Right lobe of liver (tissue), 6 donors: ENCODE measurements at regions not wholly inside any gene's neighbourhood (a gene's known extent, or its start where the extent isn't known, plus 50 kb on each side); places are given as distances from the start of the nearest gene placed in this dataset.

Source experiments
- ATAC-seq, 4 donors: fragments of 200-7000 bp; cut with Tn5 transposase; one replicate each; pipeline ENCODE4 v1.9.1; 2020; ENCODE audit warnings: mild to moderate bottlenecking in 4 of 4, moderate library complexity in 4 of 4
- DNase-seq, 3 donors: peaks; one replicate each; pipeline ENCODE4 v3.0.0-alpha.2; 2020
- H3K27ac ChIP-seq, 3 donors: fragments of 200-600 bp; one replicate each; pipeline ENCODE4 v1.8.0; 2022
- H3K27me3 ChIP-seq, 2 donors: fragments of 200-600 bp; one replicate each; pipeline ENCODE4 v1.8.0; 2022
- H3K36me3 ChIP-seq, 4 donors: fragments of 200-600 bp; sonication (generic) in 1 of 4; one replicate each; pipeline versions ENCODE4 v1.5.1 to v1.8.0; 2017 to 2022; ENCODE audit warnings: control low read depth in 1 of 4
- H3K4me1 ChIP-seq, 4 donors: fragments of 200-600 bp; sonication (generic) in 1 of 4; one replicate each; pipeline versions ENCODE4 v1.5.1 to v1.8.0; 2017 to 2022; ENCODE audit warnings: control low read depth in 1 of 4
- H3K4me3 ChIP-seq, 3 donors: fragments of 200-600 bp; one replicate each; pipeline ENCODE4 v1.8.0; 2022
- H3K9me3 ChIP-seq, 4 donors: fragments of 200-600 bp; sonication (generic) in 1 of 4; one replicate each; pipeline versions ENCODE4 v1.5.1 to v1.8.0; 2017 to 2022; ENCODE audit warnings: control low read depth in 1 of 4
- POLR2A ChIP-seq: fragments of 450-650 bp; IDR thresholded peaks from one replicate; pipeline ENCODE4 v1.6.1; 2017; ENCODE audit warnings: antibody characterized with exemption, mild to moderate bottlenecking
- WGBS: methylation state at CpG from one replicate; pipeline ENCODE4 v1.1.6; 2018; ENCODE audit warnings: low coverage, low lambda C conversion rate; ENCODE audit not compliant: insufficient coverage; ENCODE audit errors: missing lambda C conversion rate; 5-methylcytosine and 5-hydroxymethylcytosine counted together
- intact Hi-C, 2 donors: fragments of 100-400 bp; cut with DNase I; formaldehyde crosslinking; loops; one replicate each; pipeline versions ENCODE4 v1.11.2 to v1.14.1; 2022
- TF ChIP-seq, protein P1 (sequence below), 4 donors: fragments of 200-600 bp in 3 of 4; fragments of 450-650 bp in 1 of 4; IDR thresholded peaks; one replicate each; pipeline versions ENCODE4 v1.5.1 to v1.8.0; 2016 to 2022; ENCODE audit warnings: antibody characterized with exemption in 4 of 4, mild to moderate bottlenecking in 2 of 4
- donor health status: DM: no; HTN: yes; CAD: no.
- donor health status: DM: no; HTN: no; CAD: no.
- donor health status: DM: no; HTN: no; CAD: no.
- donor health status: DM: no; HTN: yes; CAD: no.
- donor health status: DM: no; HTN: yes; CAD: no.

DNA sequence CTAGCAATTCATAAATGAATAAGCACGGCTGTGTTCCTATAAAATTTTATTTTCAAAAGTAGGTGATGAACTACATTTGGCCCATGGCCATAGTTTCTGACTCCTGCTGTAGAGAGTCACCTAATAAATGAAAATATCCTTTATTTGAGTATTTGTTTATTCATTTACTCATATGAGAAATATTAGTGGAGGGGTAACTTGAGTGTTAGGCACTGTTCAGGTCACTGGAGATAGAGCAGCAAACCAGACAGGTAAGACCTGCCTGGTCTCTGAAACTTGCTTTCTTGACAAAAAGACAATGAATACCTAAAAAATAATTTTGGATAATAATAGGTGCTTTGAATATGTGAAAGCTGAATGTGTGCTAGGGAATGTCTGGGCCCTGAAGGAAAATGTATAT lies 68.8 kb downstream of the YIPF5 start:
- DNase-seq (no peak), ATAC-seq (no peak)
- Histone ChIP-seq H3K4me3 (no peak overlapping the region), H3K27ac (no peak overlapping the region), H3K27me3 (no peaks in the 10 kb centered on the region), H3K9me3 (no peaks in the 10 kb centered on the region), H3K4me1 (no peaks in the 10 kb centered on the region), H3K36me3 (no peaks in the 10 kb centered on the region)
- TF ChIP-seq POLR2A, result no peak
- TF ChIP-seq, protein P1, sequence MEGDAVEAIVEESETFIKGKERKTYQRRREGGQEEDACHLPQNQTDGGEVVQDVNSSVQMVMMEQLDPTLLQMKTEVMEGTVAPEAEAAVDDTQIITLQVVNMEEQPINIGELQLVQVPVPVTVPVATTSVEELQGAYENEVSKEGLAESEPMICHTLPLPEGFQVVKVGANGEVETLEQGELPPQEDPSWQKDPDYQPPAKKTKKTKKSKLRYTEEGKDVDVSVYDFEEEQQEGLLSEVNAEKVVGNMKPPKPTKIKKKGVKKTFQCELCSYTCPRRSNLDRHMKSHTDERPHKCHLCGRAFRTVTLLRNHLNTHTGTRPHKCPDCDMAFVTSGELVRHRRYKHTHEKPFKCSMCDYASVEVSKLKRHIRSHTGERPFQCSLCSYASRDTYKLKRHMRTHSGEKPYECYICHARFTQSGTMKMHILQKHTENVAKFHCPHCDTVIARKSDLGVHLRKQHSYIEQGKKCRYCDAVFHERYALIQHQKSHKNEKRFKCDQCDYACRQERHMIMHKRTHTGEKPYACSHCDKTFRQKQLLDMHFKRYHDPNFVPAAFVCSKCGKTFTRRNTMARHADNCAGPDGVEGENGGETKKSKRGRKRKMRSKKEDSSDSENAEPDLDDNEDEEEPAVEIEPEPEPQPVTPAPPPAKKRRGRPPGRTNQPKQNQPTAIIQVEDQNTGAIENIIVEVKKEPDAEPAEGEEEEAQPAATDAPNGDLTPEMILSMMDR (IDR thresholded peaks at IDR 0.05), result no peak
- 67% methylated on average over 1 of the region's 1 CpG for WGBS
- intact Hi-C loops, result no loop called here

DNA sequence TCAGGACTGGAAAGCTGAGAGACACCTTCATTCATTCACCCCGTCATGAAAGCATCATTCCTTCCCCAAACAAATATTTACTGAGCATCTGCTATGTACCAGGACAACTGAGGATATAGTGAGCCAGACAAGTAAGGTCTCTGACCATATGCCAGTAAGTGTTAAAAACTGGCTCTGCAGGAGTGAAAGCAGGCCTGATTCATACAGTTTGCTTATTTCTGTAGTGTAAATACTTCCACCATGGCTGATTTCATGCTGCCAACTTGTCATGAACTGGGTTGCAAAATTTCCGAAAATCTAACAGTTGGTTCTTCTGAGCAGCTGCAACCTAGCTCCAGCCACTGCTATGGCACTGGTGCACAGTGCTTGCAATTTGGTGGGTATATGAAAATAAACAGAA lies 68.1 kb downstream of the YIPF5 start:
- 82% methylated on average over 1 of the region's 2 CpGs for WGBS

DNA sequence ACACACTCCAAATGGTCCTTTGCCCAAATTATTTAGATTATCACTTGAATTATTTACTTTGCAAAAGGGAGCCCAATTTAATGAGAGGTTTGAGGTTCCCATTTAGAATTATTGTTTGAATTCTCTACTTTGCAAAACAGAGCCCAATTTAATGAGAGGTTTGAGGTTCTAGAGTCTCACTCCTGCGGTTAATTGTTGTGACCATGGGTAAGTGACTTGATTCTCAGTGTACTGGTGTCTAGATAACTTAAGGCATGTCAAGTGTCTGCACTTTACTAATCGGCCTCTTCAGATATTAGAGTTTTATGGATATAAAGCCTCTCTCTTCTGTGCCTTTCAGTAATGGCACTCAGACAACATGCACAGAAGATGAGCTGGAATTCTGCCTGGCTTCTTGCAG lies 67.5 kb downstream of the YIPF5 start:
- no peak for ATAC-seq
- WGBS, result 87% methylated on average over 2 of the region's 2 CpGs

More for the DNA sequence above, 68.1 kb downstream of the YIPF5 start:
- Histone ChIP-seq H3K4me1 (no peaks in the 10 kb centered on the region), H3K36me3 (no peaks in the 10 kb centered on the region), H3K9me3 (no peaks in the 10 kb centered on the region), H3K4me3 (no peak overlapping the region), H3K27ac (no peak overlapping the region), H3K27me3 (no peaks in the 10 kb centered on the region)
- ATAC-seq (no peak), DNase-seq (no peak)
- no peak for TF ChIP-seq POLR2A
- TF ChIP-seq, protein P1 (IDR thresholded peaks at IDR 0.05), result no peak
- intact Hi-C loops, result no loop called here

DNA sequence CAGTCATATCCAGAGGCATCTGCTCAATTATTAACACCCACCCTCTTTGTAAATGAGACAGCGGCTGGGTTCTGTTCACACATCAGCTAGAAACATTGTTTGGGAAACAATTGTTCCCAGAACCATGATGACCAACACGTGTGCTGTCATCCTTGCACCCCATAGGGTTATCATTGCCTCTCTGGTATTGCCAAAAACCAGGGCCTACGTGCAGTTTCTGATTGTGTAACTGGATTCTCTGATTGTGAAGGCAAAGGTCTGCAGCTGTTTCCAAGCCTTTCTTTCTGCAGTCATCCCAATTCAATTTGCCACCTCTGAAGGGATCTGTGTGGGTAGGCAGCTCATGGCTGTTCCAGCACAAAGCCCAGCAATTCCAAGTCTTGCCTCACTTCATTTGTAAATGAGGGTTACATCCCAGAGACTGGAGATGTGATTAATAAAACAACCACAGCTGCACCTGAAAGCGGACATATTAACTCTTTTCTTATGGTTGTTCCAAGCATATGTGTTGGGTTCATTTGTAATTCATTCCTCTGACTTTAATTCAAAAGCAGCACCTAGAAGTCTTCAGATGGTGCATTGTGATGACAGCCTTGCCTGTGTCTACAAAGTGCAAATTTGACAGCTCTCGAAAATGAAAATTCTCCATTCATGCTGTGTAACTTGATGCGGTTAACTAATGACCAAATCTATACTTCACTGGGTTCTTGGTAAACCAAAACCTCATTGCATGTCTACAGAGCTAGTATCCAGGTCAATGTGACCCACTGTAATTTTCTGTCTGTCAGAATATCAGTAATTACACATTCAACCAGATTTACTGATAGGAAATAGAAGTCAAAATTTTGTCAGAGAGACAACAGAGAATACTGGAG lies 66.6 kb downstream of the YIPF5 start:
- Histone ChIP-seq H3K36me3 (no peaks in the 10 kb centered on the region), H3K27me3 (no peaks in the 10 kb centered on the region), H3K4me1 (no peaks in the 10 kb centered on the region), H3K4me3 (no peak overlapping the region), H3K27ac (no peak overlapping the region), H3K9me3 (no peaks in the 10 kb centered on the region)
- WGBS, result 64% methylated on average over 6 of the region's 6 CpGs
- TF ChIP-seq, protein P1 (IDR thresholded peaks at IDR 0.05), result no peak
- TF ChIP-seq POLR2A, result no peak
- intact Hi-C loops, result no loop called here
- DNase-seq (no peak), ATAC-seq (no peak)

More for the DNA sequence above, 67.5 kb downstream of the YIPF5 start:
- Histone ChIP-seq H3K27me3 (no peaks in the 10 kb centered on the region), H3K4me1 (no peaks in the 10 kb centered on the region), H3K27ac (no peak overlapping the region), H3K9me3 (no peaks in the 10 kb centered on the region), H3K4me3 (no peak overlapping the region), H3K36me3 (no peaks in the 10 kb centered on the region)
- no peak for TF ChIP-seq POLR2A
- TF ChIP-seq, protein P1 (IDR thresholded peaks at IDR 0.05), result no peak
- intact Hi-C loops, result no loop called here
- DNase-seq, result no peak
